Dendritic cell treated with granulocyte-macrophage colony-stimulating factor and Interleukin-4, amounts not matched to agents 40 ng/mL and 50 ng/mL, for 4 days (primary cell): ENCODE measurements at regions not wholly inside any gene's neighbourhood (a gene's known extent, or its start where the extent isn't known, plus 50 kb on each side); places are given as distances from the start of the nearest gene placed in this dataset.

Experiments used
- H3K27ac Mint-ChIP-seq: one replicate; pipeline ENCODE4 v1.8.0; 2022; ENCODE audit warnings: mild to moderate bottlenecking, mixed read lengths
- H3K27me3 Mint-ChIP-seq: one replicate; pipeline ENCODE4 v1.8.0; 2022; ENCODE audit warnings: mild to moderate bottlenecking, mixed read lengths
- H3K36me3 Mint-ChIP-seq: one replicate; pipeline ENCODE4 v1.8.0; 2022; ENCODE audit warnings: low read depth, mixed read lengths
- H3K4me1 Mint-ChIP-seq: one replicate; pipeline ENCODE4 v1.8.0; 2022; ENCODE audit warnings: low read depth, mixed read lengths
- H3K4me3 Mint-ChIP-seq: one replicate; pipeline ENCODE4 v1.8.0; 2022; ENCODE audit warnings: mild to moderate bottlenecking, moderate library complexity, mixed read lengths
- H3K9me3 Mint-ChIP-seq: one replicate; pipeline ENCODE4 v1.8.0; 2022; ENCODE audit warnings: mixed read lengths
- intact Hi-C: fragments of 100-400 bp; cut with micrococcal nuclease; formaldehyde crosslinking; loops from one replicate; pipeline ENCODE4 v1.15.0; 2022

DNA sequence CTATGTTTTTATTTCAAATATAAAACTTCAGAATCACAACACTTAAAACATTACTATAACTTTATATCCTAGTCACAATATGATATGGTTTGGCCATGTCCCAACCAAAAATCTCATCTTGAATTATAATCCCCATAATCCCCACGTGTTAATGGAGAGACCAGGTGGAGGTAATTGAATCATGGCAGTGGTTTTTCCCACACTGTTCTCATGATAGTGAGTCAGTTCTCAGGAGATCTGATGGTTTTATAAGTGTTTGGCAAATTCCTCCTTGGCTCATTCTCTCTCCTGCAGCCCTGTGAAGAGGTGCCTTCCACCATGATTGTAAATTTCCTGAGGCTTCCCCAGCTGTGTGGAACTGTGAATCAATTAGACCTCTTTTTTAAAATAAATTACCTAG, 307.6 kb downstream of the SPRY2 start:
- H3K27me3 Mint-ChIP-seq = no peaks in the 10 kb centered on the region
- intact Hi-C loops = loop anchor here (10.0 kb wide), 2 partner anchors 218 to 412 kb away; no protein-coding TSS in a partner anchor
- H3K9me3 Mint-ChIP-seq = no peaks in the 10 kb centered on the region
- no peaks in the 10 kb centered on the region for H3K36me3 Mint-ChIP-seq
- H3K4me3 Mint-ChIP-seq = no peak overlapping the region
- H3K27ac Mint-ChIP-seq = no peak overlapping the region
- H3K4me1 Mint-ChIP-seq = peaks cover 30% of the 10 kb centered on the region

DNA sequence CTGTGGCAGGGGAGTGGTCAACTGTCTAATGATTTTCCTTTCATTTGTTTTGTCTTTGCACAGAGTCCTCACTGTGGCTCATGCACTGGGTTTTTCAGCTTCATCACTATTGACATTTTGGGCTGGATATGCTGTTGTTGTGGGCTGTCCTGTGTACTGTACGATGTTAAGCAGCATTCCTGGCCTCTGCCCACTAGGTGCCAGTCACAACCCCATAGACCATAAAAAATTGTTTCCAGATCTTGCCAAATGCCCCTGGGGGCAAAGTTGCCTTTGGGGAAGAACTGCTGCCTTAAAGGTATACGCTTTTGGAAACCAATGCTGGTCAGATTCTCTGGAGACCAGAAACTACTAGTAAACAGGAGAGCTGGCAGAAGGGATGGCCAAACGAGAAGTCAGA, 310.4 kb downstream of the SPRY2 start:
- H3K4me1 Mint-ChIP-seq = peaks cover 12% of the 10 kb centered on the region
- H3K27ac Mint-ChIP-seq = no peak overlapping the region
- no peaks in the 10 kb centered on the region for H3K36me3 Mint-ChIP-seq
- H3K27me3 Mint-ChIP-seq = no peaks in the 10 kb centered on the region
- H3K4me3 Mint-ChIP-seq = no peak overlapping the region
- intact Hi-C loops = loop anchor here (10.0 kb wide), 2 partner anchors 216 to 414 kb away; no protein-coding TSS in a partner anchor
- H3K9me3 Mint-ChIP-seq = no peaks in the 10 kb centered on the region

DNA sequence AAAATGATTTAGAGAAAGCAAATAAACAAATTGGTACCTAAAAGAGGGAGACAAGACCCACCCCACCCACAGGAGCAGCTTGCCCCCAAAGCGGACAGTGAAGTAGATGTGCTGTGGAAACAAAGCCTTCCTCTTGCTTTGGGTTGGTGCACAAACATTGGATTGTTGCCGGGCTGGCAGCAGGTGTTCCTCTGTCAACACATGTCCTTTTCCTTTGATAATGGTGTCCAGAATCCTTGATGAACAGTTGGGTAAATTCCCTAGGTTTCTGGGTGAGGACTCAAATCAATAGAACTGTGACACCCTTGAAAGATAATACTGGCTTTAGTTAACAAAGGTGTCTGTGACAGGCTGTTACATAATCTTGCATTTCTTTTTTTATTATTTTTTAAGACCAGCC, 311.8 kb downstream of the SPRY2 start:
- no peaks in the 10 kb centered on the region for H3K36me3 Mint-ChIP-seq
- no peak overlapping the region for H3K27ac Mint-ChIP-seq
- H3K4me3 Mint-ChIP-seq = no peak overlapping the region
- intact Hi-C loops = no loop called here
- peaks cover 11% of the 10 kb centered on the region for H3K4me1 Mint-ChIP-seq
- H3K9me3 Mint-ChIP-seq = no peaks in the 10 kb centered on the region
- H3K27me3 Mint-ChIP-seq = no peaks in the 10 kb centered on the region

DNA sequence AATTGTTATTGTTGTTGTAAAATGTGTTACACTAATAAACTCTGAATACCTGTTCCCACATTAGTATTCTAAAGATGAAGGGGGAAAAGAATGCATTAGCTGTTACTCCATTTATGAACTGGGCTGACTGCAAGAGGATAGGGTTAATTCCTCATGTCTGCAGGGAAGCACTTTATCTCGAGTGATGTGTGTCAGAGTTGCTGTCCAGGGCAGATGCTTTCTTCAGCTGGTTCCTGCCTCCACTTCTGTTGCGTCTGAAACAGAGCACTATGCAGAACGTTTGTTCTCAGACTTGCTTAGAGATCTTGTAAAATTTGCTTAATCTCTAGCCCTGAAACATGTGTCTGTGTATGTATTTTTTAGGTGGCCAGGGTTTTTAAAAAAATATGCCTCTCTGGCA, 318.8 kb downstream of the SPRY2 start:
- H3K4me1 Mint-ChIP-seq = no peaks in the 10 kb centered on the region
- H3K9me3 Mint-ChIP-seq = no peaks in the 10 kb centered on the region
- H3K27ac Mint-ChIP-seq = no peak overlapping the region
- no peaks in the 10 kb centered on the region for H3K36me3 Mint-ChIP-seq
- no peak overlapping the region for H3K4me3 Mint-ChIP-seq
- intact Hi-C loops = no loop called here
- no peaks in the 10 kb centered on the region for H3K27me3 Mint-ChIP-seq

DNA sequence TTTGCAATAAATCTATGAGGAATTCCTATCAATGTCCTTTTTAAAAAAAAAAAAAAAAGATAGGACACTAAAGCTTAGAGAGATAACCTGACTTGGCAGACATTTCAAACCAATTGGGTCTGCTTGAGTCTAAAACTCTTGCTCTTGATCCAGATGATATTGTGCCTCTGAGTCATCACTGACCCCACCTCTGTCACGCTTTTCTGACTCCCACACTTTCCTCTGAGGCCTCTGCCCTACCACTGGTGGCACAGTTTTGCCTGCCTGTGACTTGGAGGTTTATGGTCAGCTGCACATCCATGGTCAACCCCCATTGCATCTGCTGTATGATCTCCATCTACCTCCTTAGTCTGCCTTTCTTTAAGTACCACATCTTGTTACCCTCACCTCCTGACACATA, 328.7 kb downstream of the SPRY2 start:
- Mint-ChIP-seq H3K4me1 (peaks cover 14% of the 10 kb centered on the region), H3K36me3 (no peaks in the 10 kb centered on the region), H3K27me3 (no peaks in the 10 kb centered on the region), H3K27ac (no peak overlapping the region), H3K9me3 (no peaks in the 10 kb centered on the region), H3K4me3 (no peak overlapping the region)
- intact Hi-C loops = no loop called here

DNA sequence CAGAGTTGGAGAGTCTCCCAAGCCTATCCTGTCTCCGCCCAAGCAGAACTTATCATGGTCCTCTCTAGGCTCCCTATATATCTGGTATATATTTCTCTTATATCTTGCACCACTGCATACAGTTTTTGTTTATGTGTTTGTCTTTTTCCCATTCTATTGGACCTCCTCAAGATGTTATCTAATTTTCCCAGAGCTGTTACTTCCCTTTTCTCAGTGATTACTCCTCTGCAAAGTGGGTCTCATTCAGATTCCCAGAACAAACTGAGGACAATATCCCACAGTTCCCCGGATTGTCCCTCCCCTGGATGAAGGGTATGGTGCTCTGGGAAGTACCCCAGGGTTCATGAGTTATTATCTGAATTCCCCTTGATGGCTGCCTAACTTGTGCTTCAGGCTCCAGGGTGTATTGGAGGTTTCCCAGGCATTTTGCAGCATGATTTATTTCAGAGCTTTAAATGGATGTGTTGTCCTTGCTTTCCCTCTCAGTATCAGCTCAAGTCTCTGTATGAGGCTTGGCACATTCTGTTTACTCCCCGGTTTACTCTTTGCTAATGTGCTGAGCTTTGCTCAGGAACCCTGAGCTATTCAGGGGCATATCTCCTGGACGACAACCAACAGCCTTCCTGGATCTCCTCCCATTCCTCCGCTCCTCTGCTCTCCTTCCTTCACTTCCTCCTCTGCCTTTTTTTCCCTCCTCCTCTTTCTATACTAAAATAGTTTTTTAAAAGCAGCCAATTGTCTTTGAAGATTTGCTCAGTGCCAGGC, 329.3 kb downstream of the SPRY2 start:
- Mint-ChIP-seq H3K27ac (no peak overlapping the region), H3K9me3 (no peaks in the 10 kb centered on the region), H3K4me3 (no peak overlapping the region), H3K4me1 (peaks cover 14% of the 10 kb centered on the region), H3K36me3 (no peaks in the 10 kb centered on the region), H3K27me3 (no peaks in the 10 kb centered on the region)
- intact Hi-C loops = no loop called here

DNA sequence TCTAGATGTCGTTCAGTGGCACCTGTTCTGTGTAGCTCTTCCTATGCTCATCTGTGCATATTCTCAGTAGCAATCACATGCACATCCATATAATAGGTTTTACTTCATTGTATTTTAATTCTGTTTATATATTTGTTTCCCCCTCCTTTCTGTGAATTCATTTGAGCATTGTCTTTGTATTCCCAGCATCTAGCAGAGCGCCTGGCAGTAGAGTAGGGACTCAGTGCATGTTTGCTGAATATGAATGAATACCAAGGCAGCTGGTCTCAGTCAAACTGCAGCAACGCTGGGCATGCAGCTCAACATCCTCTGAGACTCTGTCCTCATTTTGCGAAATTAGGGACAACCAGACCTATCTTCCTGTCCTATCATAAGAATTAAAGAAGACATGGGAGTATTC, 330.1 kb downstream of the SPRY2 start:
- no peaks in the 10 kb centered on the region for H3K36me3 Mint-ChIP-seq
- no peaks in the 10 kb centered on the region for H3K9me3 Mint-ChIP-seq
- no peaks in the 10 kb centered on the region for H3K27me3 Mint-ChIP-seq
- H3K4me3 Mint-ChIP-seq = no peak overlapping the region
- H3K4me1 Mint-ChIP-seq = peaks cover 14% of the 10 kb centered on the region
- intact Hi-C loops = no loop called here
- no peak overlapping the region for H3K27ac Mint-ChIP-seq

DNA sequence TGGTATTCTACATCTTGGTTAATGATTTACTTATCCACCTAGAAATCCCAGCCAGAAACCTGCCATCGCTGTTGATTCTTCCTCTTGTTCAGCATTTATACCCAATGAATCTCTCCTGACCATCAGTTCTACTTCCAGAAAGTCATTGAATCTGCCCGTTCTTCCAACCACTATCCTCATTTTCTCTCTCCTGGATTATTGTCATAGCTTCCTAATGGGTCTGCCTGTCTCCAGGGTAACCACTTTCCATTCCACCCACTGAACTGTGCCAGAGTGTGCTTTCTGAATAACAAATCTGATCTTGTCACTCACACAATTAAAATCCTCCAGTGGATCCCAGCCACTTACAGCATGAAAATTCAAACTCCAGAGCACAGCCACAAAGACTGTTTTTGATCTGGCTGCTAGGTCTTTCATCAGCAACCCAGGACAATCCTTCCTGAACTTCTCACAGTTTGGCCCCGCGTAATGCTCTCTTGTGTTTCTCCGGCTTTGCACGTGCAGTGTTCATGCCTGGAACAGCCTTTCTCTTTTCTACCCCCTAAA, 330.6 kb downstream of the SPRY2 start:
- Mint-ChIP-seq H3K9me3 (no peaks in the 10 kb centered on the region), H3K4me3 (no peak overlapping the region), H3K4me1 (peaks cover 14% of the 10 kb centered on the region), H3K36me3 (no peaks in the 10 kb centered on the region), H3K27me3 (no peaks in the 10 kb centered on the region), H3K27ac (no peak overlapping the region)
- intact Hi-C loops = no loop called here

DNA sequence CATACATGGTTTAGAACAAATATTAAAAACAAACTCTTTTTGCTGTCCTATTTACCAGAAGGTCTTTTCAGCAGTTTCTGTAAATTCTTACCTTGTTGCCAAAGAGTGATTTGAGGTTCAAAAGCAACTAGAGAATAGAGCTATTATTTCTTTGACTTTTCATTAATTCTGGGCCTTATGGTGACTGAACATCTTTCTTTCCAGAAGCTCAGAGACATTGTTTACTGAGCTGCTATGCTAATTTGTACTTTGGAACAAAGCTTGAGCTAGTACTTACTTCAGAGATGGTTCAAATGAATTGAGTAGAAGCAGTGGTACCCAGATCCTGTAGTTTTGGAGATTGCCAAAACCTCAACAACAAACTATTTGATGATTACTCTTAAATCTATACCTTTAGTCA, 331.2 kb downstream of the SPRY2 start:
- no peaks in the 10 kb centered on the region for H3K9me3 Mint-ChIP-seq
- no peak overlapping the region for H3K27ac Mint-ChIP-seq

DNA sequence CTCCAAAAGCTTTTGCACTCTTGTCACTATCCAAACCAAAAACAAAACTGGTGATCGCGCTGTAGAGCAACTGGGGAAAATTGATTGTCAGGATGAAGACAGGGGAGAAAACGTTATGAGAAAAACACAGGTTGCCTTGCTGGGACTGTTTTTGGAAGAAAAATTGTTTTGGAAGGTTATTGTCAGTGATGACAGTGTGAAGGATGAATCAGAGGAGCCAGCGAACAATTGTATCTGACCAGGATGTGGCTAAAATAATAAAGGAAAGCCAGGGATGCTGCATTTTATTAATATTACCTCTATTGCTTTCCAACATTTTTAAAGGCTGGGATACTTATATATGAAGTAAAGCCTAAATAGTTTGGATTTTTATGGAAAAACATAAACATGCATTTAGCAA, 334.0 kb downstream of the SPRY2 start:
- H3K4me3 Mint-ChIP-seq = no peak overlapping the region
- H3K9me3 Mint-ChIP-seq = no peaks in the 10 kb centered on the region
- H3K27ac Mint-ChIP-seq = no peak overlapping the region
- no peaks in the 10 kb centered on the region for H3K27me3 Mint-ChIP-seq
- H3K4me1 Mint-ChIP-seq = peaks cover 8% of the 10 kb centered on the region
- H3K36me3 Mint-ChIP-seq = no peaks in the 10 kb centered on the region
- intact Hi-C loops = no loop called here

More for the DNA sequence above, 331.2 kb downstream of the SPRY2 start:
- Mint-ChIP-seq H3K4me1 (peaks cover 14% of the 10 kb centered on the region), H3K36me3 (no peaks in the 10 kb centered on the region), H3K4me3 (no peak overlapping the region), H3K27me3 (no peaks in the 10 kb centered on the region)
- intact Hi-C loops = no loop called here

DNA sequence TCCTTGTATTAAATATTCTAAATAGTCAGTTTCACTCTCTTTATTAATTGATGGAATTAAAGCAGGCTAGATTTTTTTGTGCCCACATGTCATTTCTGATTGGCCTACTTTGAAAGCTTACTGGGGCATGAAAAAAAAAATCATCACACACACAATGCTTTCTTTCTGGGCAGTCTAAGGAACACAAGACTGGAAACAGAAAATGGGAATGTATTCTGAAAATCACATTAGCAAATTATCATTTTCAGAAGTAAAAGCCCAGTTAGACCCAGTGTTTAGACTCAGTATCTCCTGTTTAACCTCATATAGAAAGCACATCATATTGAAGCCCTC, 339.4 kb downstream of the SPRY2 start:
- Mint-ChIP-seq H3K4me1 (no peaks in the 10 kb centered on the region), H3K27ac (no peak overlapping the region), H3K9me3 (no peaks in the 10 kb centered on the region), H3K36me3 (no peaks in the 10 kb centered on the region), H3K4me3 (no peak overlapping the region), H3K27me3 (no peaks in the 10 kb centered on the region)
- intact Hi-C loops = no loop called here

DNA sequence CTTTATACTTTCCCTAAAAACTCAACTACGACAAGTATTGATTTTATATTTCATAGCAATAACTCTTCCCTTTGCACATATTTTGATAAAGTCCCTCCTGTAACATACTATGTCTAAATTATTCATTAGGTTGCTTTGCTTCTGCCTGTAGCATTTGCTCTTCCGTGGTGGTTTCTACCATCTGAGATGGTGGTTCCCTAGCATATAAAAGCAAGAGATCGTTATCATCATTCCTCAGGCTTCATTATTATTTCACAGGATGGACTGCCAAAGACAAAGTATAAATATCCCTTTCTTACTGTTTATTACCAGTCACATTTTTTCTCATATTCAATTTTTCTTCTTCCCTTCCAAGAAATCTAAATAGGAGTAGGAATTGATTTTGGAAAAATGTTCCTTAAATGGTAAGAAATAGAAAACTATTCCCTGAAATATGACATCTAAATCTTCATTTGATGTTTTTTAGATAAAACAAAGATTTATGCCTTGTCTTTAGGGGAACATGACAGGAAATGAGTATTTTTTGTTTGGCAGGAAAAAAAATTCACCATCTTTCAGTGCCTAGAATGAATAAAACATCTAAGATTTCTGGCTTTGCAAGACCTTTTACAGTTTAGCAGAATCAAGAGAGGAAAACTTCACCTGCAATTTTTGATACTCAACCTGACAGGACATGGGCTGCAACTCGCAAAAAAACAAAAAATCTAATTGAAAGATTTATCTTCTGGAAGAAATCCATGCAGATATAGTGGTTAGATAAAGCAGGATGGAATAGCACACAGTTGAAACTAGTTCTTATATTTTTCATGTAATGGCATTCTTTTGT, 340.0 kb downstream of the SPRY2 start:
- Mint-ChIP-seq H3K4me3 (no peak overlapping the region), H3K9me3 (no peaks in the 10 kb centered on the region), H3K27me3 (no peaks in the 10 kb centered on the region), H3K36me3 (no peaks in the 10 kb centered on the region), H3K27ac (no peak overlapping the region), H3K4me1 (no peaks in the 10 kb centered on the region)
- intact Hi-C loops = no loop called here

DNA sequence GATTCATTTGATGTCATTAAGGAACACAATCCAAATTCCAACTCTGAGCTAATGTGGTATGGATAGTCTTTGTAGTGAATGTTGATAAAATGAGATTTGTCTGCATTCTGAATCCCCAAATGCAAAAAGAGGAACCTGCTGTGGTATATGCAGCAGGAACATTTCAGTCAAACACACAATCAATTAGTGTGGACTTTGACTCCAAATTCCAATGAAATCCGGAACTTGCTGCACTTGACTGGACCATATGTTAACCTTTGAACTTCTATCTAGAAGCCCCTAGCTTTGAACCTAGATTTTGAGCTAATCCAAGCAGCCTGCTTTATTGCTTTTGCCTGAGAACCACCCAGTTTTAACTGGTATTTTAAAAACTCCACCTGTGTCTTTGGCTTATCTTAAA, 341.3 kb downstream of the SPRY2 start:
- intact Hi-C loops = no loop called here
- H3K27ac Mint-ChIP-seq = no peak overlapping the region
- H3K36me3 Mint-ChIP-seq = no peaks in the 10 kb centered on the region
- H3K27me3 Mint-ChIP-seq = no peaks in the 10 kb centered on the region
- H3K4me1 Mint-ChIP-seq = peaks cover 5% of the 10 kb centered on the region
- no peaks in the 10 kb centered on the region for H3K9me3 Mint-ChIP-seq
- H3K4me3 Mint-ChIP-seq = no peak overlapping the region

DNA sequence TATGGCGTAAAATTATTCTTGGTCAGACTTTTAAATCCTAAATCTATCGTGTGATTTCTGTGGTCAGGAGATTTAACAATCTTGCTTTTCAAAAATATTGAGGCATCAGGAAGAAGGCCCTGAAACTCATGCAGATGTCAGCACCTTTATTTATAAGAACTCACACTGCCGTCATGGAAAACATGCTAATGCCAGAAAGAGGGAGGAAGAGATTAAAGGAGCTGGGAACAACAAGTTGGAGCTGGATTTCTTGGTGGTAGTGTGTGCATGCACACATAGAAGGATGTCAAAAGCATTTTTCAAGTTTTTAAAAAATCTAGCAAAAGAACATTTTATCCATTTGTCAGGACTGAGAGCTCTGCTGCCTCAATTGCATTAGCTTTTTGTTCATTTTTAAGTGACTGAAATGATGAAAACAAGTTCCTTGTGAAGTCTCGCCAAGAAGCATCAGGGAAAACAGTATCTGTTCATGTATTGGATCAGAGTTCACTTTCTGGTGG, 342.5 kb downstream of the SPRY2 start:
- Mint-ChIP-seq H3K27me3 (no peaks in the 10 kb centered on the region), H3K4me3 (no peak overlapping the region), H3K4me1 (peaks cover 6% of the 10 kb centered on the region), H3K36me3 (no peaks in the 10 kb centered on the region), H3K9me3 (no peaks in the 10 kb centered on the region), H3K27ac (no peak overlapping the region)
- intact Hi-C loops = no loop called here
